ENCODE measurements at regions not wholly inside any gene's neighbourhood (a gene's known extent, or its start where the extent isn't known, plus 50 kb on each side); places are given as distances from the start of the nearest gene placed in this dataset.
"Not testable (repeated sequence)": the region's sequence is repeated elsewhere in the genome, so short reads cannot be mapped to it uniquely, and the experiment has no call there.

GRCh38 chr1:47604869-47605268 lies 167.0 kb downstream of the FOXD2 start:
- DNase-seq = not testable (repeated sequence)

- DNase-seq = no peak
Observed at GRCh38 chr1:47608296-47608875, 170.5 kb downstream of the FOXD2 start.

GRCh38 chr1:47611992-47612391 lies 174.1 kb downstream of the FOXD2 start:
- no peak for DNase-seq

- DNase-seq = no peak
Observed at GRCh38 chr1:47612819-47613218, 175.0 kb downstream of the FOXD2 start.

GRCh38 chr1:47616036-47616435 lies 178.2 kb downstream of the FOXD2 start:
- DNase-seq = no peak

GRCh38 chr1:47616906-47617305 lies 179.1 kb downstream of the FOXD2 start:
- no peak for DNase-seq

- DNase-seq = no peak
Observed at GRCh38 chr1:47617381-47618221, 179.8 kb downstream of the FOXD2 start.

GRCh38 chr1:47618222-47618720 lies 180.4 kb downstream of the FOXD2 start:
- DNase-seq = no peak

GRCh38 chr1:47618830-47619229 lies 181.0 kb downstream of the FOXD2 start:
- no peak for DNase-seq

GRCh38 chr1:47621483-47621882 lies 183.6 kb downstream of the FOXD2 start:
- DNase-seq = no peak

- no peak for DNase-seq
Observed at GRCh38 chr1:47621977-47622376, 184.1 kb downstream of the FOXD2 start.

- no peak for DNase-seq
Observed at GRCh38 chr1:47622776-47623556, 185.1 kb downstream of the FOXD2 start.

- no peak for DNase-seq
Observed at GRCh38 chr1:47623557-47623940, 185.7 kb downstream of the FOXD2 start.

GRCh38 chr1:47624531-47624930 lies 186.7 kb downstream of the FOXD2 start:
- no peak for DNase-seq

GRCh38 chr1:47627016-47627415 lies 189.2 kb downstream of the FOXD2 start:
- DNase-seq = no peak

- no peak for DNase-seq
Observed at GRCh38 chr1:47627471-47628370, 189.9 kb downstream of the FOXD2 start.

- DNase-seq = no peak
Observed at GRCh38 chr1:47629201-47629600, 191.4 kb downstream of the FOXD2 start.

- DNase-seq = no peak
Observed at GRCh38 chr1:47630346-47630745, 192.5 kb downstream of the FOXD2 start.

- no peak for DNase-seq
Observed at GRCh38 chr1:47631411-47631995, 193.7 kb downstream of the FOXD2 start.

GRCh38 chr1:47635111-47635510 lies 197.3 kb downstream of the FOXD2 start:
- DNase-seq = no peak

- no peak for DNase-seq
Observed at GRCh38 chr1:47635597-47635996, 197.8 kb downstream of the FOXD2 start.

- DNase-seq = peak; percentile 14
Observed at GRCh38 chr1:47637111-47637685, 199.4 kb downstream of the FOXD2 start.
